ENCODE measurements at regions not wholly inside any gene's neighbourhood (a gene's known extent, or its start where the extent isn't known, plus 50 kb on each side); places are given as distances from the start of the nearest gene placed in this dataset.

- TF ChIP-seq CTCF (IDR thresholded peaks at IDR 0.05; ENCODE audit: low read depth, low read length): peak; percentile 39
Measured at GRCh38 chr5:164013077-164013670, 507.8 kb downstream of the MAT2B start.

GRCh38 chr5:164020116-164020515, 514.7 kb downstream of the MAT2B start:
- no peak for TF ChIP-seq CTCF (IDR thresholded peaks at IDR 0.05; ENCODE audit: low read depth, low read length)
- no peak for DNase-seq (ENCODE audit: extremely low read depth, low read depth)

More at GRCh38 chr5:164013077-164013670, 507.8 kb downstream of the MAT2B start:
- DNase-seq (ENCODE audit: extremely low read depth, low read depth): peak; percentile 12

GRCh38 chr5:164027738-164028137, 522.3 kb downstream of the MAT2B start:
- DNase-seq (ENCODE audit: extremely low read depth, low read depth): no peak
- TF ChIP-seq CTCF (IDR thresholded peaks at IDR 0.05; ENCODE audit: low read depth, low read length): no peak

- TF ChIP-seq CTCF (IDR thresholded peaks at IDR 0.05; ENCODE audit: low read depth, low read length): no peak
Measured at GRCh38 chr5:164038128-164038783, 532.8 kb downstream of the MAT2B start.

GRCh38 chr5:164041105-164041504, 535.7 kb downstream of the MAT2B start:
- no peak for TF ChIP-seq CTCF (IDR thresholded peaks at IDR 0.05; ENCODE audit: low read depth, low read length)
- DNase-seq (ENCODE audit: extremely low read depth, low read depth): no peak

More at GRCh38 chr5:164038128-164038783, 532.8 kb downstream of the MAT2B start:
- DNase-seq (ENCODE audit: extremely low read depth, low read depth): no peak

- no peak for DNase-seq (ENCODE audit: extremely low read depth, low read depth)
Measured at GRCh38 chr5:164048359-164048926, 543.0 kb downstream of the MAT2B start.

More at GRCh38 chr5:164048359-164048926, 543.0 kb downstream of the MAT2B start:
- TF ChIP-seq CTCF (IDR thresholded peaks at IDR 0.05; ENCODE audit: low read depth, low read length): no peak
